GM18520 (cell line): ENCODE measurements at regions not wholly inside any gene's neighbourhood (a gene's known extent, or its start where the extent isn't known, plus 50 kb on each side); places are given as distances from the start of the nearest gene placed in this dataset.
A peak's percentile ranks its signal among the peaks of the same experiment; 100 is the strongest.

Experiments used
- ATAC-seq: cut with Tn5 transposase; IDR thresholded peaks from one replicate; pipeline ENCODE4 v1.9.1; 2021; ENCODE audit not compliant: unreplicated experiment

DNA sequence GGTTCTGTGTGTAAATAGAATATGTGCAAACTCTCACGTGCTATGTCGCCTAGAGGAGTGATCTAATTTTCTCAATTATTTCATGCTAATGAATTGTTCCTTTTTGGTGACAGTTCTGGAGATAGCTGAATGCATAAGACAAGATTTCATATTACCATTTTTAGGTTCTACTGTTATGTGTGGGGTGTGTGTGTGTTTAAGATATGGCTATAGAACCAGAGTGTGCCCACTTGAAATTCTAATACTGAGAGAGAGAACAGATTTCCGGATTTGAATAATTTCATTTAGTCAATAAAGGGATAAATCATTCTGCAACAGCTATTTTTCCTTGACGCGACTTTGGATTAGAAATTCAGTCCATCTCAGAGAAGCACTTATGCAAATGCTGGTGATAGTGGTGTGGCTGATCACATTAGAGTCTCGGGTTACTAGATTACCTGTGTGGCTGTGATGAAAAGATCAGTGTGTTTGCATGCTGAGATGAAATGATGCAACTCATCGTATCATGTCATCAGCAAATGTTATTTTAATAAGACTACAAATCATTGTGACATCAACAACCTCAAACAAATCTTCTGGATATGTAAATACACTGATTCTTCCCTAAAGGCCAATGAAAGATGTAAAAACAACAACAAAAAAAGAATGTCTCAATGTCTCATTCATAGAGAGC lies 415.9 kb downstream of the EPHA4 start:
- ATAC-seq = no peak

DNA sequence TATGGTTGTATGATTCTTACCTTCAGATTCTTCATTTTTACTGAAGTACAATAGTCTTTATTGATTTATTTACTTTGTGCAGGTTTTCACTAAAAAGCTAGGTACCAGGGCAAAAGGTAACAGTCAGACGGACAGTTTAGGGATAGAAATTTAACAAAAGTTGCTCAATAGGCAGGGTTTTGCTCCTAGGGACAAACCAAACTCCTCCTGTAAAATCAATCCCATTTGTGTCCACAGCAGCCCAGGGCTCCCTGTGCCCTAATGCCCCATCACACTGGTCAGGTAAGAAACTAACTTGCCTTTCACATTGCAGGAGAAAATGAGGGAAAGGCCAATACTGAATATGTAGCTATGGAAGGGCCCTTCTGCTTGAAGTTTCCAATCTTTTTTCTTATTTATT lies 410.9 kb downstream of the EPHA4 start:
- ATAC-seq = no peak

- ATAC-seq = no peak
These were observed 405.8 kb downstream of the EPHA4 start for GRCh38 chr2:221166292-221166691.

- ATAC-seq = no peak
These were observed 404.5 kb downstream of the EPHA4 start for GRCh38 chr2:221167561-221167960.

DNA sequence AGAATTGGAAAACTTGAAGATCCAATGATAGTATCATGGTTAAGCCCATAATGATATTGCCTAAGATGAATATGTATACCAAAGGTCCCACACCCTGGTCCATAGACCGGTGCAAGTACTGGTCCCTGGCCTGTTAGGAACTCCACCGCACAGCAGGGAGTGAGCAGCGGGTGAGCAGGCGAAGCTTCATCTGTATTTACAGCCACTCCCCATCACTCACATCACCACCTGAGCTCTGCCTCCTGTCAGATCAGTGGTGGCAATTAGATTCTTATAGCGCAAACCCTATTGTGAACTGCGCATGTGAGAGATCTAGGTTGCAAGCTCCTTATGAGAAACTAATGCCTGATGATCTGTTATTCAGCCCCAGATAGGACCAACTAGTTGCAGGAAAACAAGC lies 402.4 kb downstream of the EPHA4 start:
- ATAC-seq = no peak

DNA sequence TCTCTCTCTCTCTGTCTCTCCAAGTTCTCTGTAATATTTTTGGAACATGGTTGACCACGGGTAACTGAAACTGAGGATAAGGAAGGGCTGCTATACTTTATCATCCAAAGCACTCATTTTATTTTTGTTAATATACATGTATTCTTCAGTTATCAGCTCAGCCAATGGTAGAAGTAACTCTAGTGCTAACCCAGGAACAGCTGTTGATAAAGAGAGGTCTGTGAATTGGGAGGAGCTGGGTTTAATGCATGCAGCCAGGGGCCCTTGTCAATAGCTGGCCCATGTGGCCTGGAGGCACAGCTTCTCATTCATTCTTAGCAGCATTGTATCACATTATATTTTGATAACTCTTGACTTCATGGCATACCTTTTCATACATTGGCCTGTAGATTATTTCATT lies 401.6 kb downstream of the EPHA4 start:
- no peak for ATAC-seq

- ATAC-seq = no peak
These were observed 395.4 kb downstream of the EPHA4 start for GRCh38 chr2:221176667-221177066.

- ATAC-seq = no peak
These were observed 394.0 kb downstream of the EPHA4 start for GRCh38 chr2:221178139-221178538.

- no peak for ATAC-seq
These were observed 385.2 kb downstream of the EPHA4 start for GRCh38 chr2:221186873-221187272.

DNA sequence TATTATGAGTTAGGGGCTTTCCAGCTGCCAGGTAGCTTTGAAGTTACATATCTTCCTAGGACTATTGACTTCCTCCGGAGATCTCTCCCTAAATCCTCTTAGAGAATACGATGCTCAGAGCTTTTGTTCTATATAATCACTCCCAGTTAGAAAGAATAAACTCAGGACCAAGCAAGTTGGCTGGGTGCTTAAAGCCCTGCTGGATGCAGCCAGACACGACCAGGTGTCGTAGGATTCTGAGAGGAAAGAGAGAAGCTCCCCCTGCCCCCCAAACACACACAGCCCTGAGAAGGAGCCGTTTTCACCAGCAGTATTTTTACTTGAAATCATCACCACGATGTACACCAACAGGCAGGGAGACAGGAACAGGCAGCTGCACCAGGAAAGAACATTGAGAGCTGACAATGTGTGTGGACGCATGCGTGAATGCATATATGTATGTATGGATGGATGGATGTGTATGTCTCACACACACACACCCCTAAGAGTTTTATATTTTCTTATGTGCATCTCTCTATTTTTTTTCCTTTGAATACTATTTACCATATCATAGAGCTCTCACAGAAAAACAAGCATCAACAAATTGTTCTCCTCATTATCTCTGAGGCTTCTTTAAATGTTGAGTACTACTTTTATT lies 382.6 kb downstream of the EPHA4 start:
- ATAC-seq = no peak

GRCh38 chr2:221195829-221196228 lies 376.3 kb downstream of the EPHA4 start:
- no peak for ATAC-seq

DNA sequence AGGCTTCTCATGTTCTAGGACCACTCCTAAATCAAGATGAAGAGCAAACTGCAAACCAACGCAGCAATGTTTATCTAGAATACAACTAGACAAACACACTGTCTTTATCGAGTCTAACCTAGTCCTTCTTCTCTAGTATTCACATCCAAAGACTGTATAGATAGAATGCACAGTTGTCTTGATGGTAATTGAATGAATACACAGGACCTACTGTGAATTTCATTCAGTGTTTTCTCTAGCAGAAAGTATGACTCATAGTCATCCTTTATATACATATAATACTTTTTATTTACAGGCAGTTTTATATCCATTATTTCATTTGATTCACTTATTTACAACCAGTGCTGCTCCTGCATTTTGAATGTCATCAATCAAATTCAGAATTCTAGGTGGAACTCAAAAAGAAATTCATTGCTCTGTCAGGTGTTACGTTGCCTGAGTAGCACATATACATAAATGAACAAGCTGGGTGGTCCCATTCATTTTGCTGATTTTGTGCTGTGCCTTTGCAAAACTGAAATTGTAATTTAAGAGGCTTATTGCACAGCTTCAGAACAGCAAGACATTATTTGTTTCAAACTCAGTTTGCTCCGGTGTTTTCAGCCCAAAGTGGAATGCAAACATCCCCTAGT lies 374.8 kb downstream of the EPHA4 start:
- no peak for ATAC-seq

DNA sequence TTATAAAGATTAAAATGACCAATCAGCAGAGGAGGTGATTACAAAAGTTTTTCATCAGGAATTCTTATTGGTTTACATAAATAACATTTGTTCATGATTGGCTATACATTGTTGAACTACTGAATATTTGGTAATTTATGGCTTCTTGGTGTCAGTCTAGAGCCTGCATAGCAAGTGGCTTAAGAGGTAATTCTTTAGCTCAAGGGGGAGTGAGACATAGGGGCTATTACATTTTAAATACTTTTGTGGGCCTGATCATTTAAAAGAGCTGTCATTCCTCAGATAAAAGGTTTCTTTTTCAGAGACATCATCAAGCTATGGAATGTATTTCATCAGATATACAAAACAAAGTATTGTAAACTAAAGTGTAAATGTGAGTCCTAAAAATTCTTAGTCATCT lies 373.8 kb downstream of the EPHA4 start:
- no peak for ATAC-seq

GRCh38 chr2:221200184-221200839 lies 371.8 kb downstream of the EPHA4 start:
- ATAC-seq = no peak

- no peak for ATAC-seq
These were observed 369.7 kb downstream of the EPHA4 start for GRCh38 chr2:221202431-221202830.

DNA sequence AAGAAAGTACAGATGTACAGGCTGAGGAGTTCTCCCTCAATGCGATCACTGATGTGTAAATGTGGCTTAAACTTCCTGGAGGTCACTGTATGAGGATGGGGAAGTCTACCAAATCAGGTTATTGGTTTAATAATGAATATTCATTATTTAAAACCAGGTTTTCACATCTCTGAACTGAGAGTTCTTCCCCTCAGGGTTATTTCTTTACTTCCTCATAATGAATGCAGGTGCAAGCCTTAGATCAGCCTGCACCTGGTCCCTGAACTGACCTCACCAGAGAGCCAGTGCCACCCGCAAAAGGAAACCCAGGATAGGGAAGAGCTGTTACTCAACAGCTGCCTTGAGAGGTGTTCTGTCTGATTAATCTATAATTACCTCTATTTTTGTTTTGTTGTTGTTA lies 369.0 kb downstream of the EPHA4 start:
- ATAC-seq = peak; percentile 91

DNA sequence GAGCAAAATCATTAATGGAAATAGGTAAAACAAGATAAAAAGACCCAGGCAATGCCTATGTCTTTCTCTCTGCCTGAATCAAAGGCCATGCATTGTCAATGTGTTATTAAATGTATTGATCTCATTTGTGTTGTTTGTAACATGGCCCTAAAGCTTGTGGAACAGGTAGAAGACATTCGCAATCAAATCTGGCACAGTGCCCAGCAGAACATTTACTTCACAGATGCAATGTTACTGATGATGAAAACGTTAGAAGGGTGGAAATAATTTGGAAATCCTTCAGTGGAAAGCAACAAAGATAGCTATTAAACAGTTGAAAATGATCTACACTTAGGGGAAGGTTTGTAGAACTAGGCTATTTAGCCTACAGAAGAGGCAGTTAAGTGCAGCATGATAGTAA lies 368.2 kb downstream of the EPHA4 start:
- ATAC-seq = no peak

DNA sequence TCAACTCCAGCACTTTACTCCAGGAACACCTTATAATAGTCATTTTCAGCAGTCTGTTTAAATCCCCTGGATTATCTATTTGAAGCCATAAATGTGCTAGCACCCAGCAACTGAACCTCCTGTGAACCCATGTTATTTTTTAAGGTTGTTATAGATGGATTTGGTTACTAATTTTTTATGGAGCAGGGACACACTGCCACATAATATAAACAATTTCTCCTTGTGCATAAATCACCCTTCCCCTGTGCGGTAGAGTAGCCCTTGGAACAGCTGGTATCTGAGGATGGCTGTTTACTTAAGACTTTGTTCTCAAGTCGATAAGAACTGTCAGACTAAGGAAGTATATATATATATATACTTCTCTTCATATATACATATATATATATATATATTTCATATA lies 367.4 kb downstream of the EPHA4 start:
- no peak for ATAC-seq

DNA sequence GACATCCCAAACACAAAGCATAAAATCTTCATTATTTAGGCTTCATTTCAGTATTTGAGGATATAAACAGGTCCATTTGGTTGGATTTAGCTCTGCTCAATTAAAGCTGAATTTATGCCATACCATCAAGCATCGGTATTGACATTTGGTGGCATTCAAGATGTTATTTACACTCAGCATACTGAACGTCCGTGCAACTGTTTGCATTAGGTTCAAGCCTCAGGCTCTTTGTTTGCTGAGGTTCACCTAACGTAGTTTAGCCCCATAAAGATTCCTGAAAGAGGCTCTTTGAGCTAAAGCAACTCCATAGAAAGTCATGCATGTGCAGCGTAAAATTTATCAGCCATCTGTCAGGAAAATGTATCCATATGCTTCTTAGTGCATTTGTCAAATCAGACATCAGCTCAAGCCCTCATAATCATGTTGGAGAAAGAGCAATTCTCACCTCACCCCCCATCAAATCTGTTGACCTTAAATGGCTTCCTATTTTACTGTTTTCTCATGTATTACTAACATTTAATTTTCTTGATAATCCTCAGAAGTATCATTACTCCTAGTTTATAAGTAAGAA lies 366.9 kb downstream of the EPHA4 start:
- no peak for ATAC-seq

DNA sequence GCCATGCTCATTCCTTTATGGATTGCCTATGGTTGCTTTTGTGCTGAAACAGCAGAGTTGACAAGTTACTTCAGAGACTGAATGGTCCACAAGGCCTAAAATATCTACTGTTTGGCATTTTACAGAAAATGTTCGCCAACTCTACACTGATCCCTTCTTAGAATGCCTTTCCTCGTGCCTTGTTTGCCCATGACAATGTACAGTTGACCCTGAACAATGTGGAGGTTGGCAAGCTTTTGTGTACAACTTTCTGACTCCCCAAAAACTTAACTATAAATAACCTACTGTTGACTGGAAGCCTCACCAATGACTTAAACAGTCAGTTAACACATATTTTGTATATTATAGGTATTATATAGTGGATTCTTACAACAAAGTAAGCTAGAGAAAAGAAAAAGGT lies 361.4 kb downstream of the EPHA4 start:
- no peak for ATAC-seq

DNA sequence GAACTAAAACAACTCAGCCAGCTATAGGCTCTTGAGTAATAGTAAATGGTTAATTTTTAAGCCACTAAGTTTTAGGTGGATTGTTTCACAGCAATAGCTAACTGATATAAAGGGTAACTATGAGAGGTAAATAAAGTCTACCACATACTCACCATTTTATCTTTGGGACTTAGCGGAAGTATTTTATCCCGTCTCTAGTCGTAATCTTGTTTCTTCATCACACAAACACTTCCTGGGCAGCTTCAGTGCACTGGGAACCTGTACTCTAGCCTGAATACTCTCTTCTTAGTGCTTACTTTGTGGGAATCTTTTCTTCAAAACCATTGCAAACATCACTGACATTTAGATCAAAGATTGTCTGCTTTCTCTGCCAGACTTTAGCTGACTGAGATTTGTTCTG lies 360.5 kb downstream of the EPHA4 start:
- ATAC-seq = no peak

- ATAC-seq = no peak
These were observed 360.0 kb downstream of the EPHA4 start for GRCh38 chr2:221212105-221212504.
